OCI-LY3 (cell line): ENCODE measurements at regions not wholly inside any gene's neighbourhood (a gene's known extent, or its start where the extent isn't known, plus 50 kb on each side); places are given as distances from the start of the nearest gene placed in this dataset.

ENCODE experiments used
- EZH2phosphoT487 ChIP-seq: fragments of 200-600 bp; shearing (Covaris generic); IDR thresholded peaks from 2 replicates; pipeline ENCODE4 v1.6.1; 2018; ENCODE audit warnings: antibody characterized with exemption, mixed run types, low read depth
- TF ChIP-seq, protein P1 (sequence below): fragments of 200-600, 300-600 bp; sonication (generic); IDR thresholded peaks from 2 replicates; pipeline ENCODE4 v1.5.1; 2014; ENCODE audit warnings: antibody characterized with exemption, low read length, low read depth

DNA sequence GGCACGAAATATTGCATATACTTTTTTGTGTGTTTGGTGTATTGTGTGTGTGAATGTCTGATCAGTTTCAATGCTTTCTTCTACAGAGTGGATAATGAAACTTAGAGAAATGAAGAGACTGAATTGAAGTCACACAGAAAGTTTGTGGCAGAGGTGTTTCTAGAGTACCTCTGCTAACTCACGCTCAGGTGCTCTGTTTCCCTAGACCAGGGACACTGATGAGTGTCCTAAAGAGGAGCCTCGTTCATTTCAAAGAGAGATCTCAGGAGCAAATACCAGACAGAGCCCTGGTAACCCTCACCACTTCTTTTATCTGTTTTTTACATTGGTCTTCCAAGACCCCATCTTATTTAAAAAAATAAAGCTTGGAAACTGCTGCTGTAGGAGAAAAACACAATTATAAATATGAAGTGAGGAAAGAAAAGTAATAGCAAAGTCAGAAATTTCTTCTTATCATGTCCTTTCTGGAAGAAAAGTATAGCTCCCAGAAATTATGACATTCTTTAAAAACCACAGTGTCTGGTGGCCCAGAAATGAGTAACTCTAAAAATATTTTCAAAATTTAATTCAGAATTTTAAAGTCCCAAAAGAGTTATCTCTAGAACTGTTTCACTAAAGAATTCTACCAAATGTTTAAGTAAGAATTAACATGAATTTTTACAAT, 720.6 kb downstream of the RFPL4B start:
- TF ChIP-seq, protein P1, sequence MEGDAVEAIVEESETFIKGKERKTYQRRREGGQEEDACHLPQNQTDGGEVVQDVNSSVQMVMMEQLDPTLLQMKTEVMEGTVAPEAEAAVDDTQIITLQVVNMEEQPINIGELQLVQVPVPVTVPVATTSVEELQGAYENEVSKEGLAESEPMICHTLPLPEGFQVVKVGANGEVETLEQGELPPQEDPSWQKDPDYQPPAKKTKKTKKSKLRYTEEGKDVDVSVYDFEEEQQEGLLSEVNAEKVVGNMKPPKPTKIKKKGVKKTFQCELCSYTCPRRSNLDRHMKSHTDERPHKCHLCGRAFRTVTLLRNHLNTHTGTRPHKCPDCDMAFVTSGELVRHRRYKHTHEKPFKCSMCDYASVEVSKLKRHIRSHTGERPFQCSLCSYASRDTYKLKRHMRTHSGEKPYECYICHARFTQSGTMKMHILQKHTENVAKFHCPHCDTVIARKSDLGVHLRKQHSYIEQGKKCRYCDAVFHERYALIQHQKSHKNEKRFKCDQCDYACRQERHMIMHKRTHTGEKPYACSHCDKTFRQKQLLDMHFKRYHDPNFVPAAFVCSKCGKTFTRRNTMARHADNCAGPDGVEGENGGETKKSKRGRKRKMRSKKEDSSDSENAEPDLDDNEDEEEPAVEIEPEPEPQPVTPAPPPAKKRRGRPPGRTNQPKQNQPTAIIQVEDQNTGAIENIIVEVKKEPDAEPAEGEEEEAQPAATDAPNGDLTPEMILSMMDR, result no peak
- TF ChIP-seq EZH2phosphoT487, result no peak
